Liver (tissue), 8 donors: ENCODE measurements at regions not wholly inside any gene's neighbourhood (a gene's known extent, or its start where the extent isn't known, plus 50 kb on each side); places are given as distances from the start of the nearest gene placed in this dataset.

Experiments used
- DNase-seq: peaks from one replicate; pipeline ENCODE4 v3.0.0-alpha.2; 2017; ENCODE audit warnings: low spot score
- H3K27ac ChIP-seq, 2 donors: one replicate each; pipeline ENCODE4 v1.7.0; 2013; ENCODE audit warnings: inconsistent platforms in 2 of 2, low read length in 2 of 2, control low read depth in 1 of 2, low read depth in 1 of 2, mild to moderate bottlenecking in 1 of 2
- H3K27me3 ChIP-seq, 4 donors: one replicate each; pipeline versions ENCODE4 v1.6.1 to v1.7.0; 2013; ENCODE audit warnings: low read length in 3 of 4, inconsistent platforms in 1 of 4, mild to moderate bottlenecking in 1 of 4, moderate library complexity in 1 of 4; ENCODE audit not compliant: control insufficient read depth in 4 of 4, insufficient read depth in 4 of 4
- H3K36me3 ChIP-seq, 4 donors: one replicate each; pipeline versions ENCODE4 v1.6.1 to v1.7.0; 2013; ENCODE audit warnings: low read length in 3 of 4, mild to moderate bottlenecking in 3 of 4, low read depth in 1 of 4, moderate library complexity in 1 of 4; ENCODE audit not compliant: control insufficient read depth in 4 of 4, insufficient read depth in 3 of 4
- H3K4me1 ChIP-seq, 4 donors: one replicate each; pipeline versions ENCODE4 v1.6.1 to v1.7.0; 2013; ENCODE audit warnings: low read length in 3 of 4, mild to moderate bottlenecking in 3 of 4, moderate library complexity in 1 of 4; ENCODE audit not compliant: control insufficient read depth in 4 of 4, insufficient read depth in 4 of 4
- H3K4me3 ChIP-seq, 3 donors: one replicate each; pipeline versions ENCODE4 v1.6.1 to v1.7.0; 2013; ENCODE audit warnings: low read length in 3 of 3, control low read depth in 1 of 3, low read depth in 1 of 3, mild to moderate bottlenecking in 1 of 3
- H3K9ac ChIP-seq, 2 donors: one replicate each; pipeline ENCODE4 v1.7.0; 2013; ENCODE audit warnings: low read length in 2 of 2, mild to moderate bottlenecking in 2 of 2, moderate library complexity in 2 of 2, control low read depth in 1 of 2, low read depth in 1 of 2
- H3K9me3 ChIP-seq, 4 donors: one replicate each; pipeline versions ENCODE4 v1.6.1 to v1.7.0; 2013; ENCODE audit warnings: low read length in 3 of 4; ENCODE audit not compliant: control insufficient read depth in 4 of 4
- ATF3 ChIP-seq: IDR thresholded peaks from 2 replicates; pipeline ENCODE4 v1.6.1; 2016; ENCODE audit warnings: antibody characterized with exemption
- FOXA1 ChIP-seq: IDR thresholded peaks from 2 replicates; pipeline ENCODE4 v1.6.1; 2016; ENCODE audit warnings: antibody characterized with exemption
- FOXA2 ChIP-seq: IDR thresholded peaks from 2 replicates; pipeline ENCODE4 v1.6.1; 2016; ENCODE audit warnings: antibody characterized with exemption
- GABPA ChIP-seq, 2 donors: IDR thresholded peaks in 1 of 2; conservative IDR thresholded peaks in 1 of 2; 2 replicates each; pipeline ENCODE4 v1.6.1; 2016; ENCODE audit warnings: antibody characterized with exemption in 2 of 2, mild to moderate bottlenecking in 1 of 2, moderate library complexity in 1 of 2
- HNF4A ChIP-seq, 2 donors: conservative IDR thresholded peaks; 2 replicates each; pipeline ENCODE4 v1.6.1; 2016; ENCODE audit warnings: antibody characterized with exemption in 2 of 2, mild to moderate bottlenecking in 2 of 2
- HNF4G ChIP-seq: IDR thresholded peaks from 2 replicates; pipeline ENCODE4 v1.6.1; 2016; ENCODE audit warnings: antibody characterized with exemption
- RAD21 ChIP-seq, 2 donors: IDR thresholded peaks; 2 replicates each; pipeline ENCODE4 v1.6.1; 2016; ENCODE audit warnings: antibody characterized with exemption in 2 of 2, mild to moderate bottlenecking in 2 of 2
- RXRA ChIP-seq, 2 donors: IDR thresholded peaks; 2 replicates each; pipeline ENCODE4 v1.6.1; 2017 to 2018; ENCODE audit warnings: antibody characterized with exemption in 2 of 2, mild to moderate bottlenecking in 1 of 2
- SP1 ChIP-seq: IDR thresholded peaks from 2 replicates; pipeline ENCODE4 v1.6.1; 2018; ENCODE audit warnings: antibody characterized with exemption, mild to moderate bottlenecking
- YY1 ChIP-seq: IDR thresholded peaks from 2 replicates; pipeline ENCODE4 v1.6.1; 2016; ENCODE audit warnings: antibody characterized with exemption, mild to moderate bottlenecking
- WGBS: extraction: QIAGEN DNeasy Blood & Tissue Kit; methylation state at CpG from one replicate; pipeline ENCODE4 v1.1.7; 2013; 5-methylcytosine and 5-hydroxymethylcytosine counted together
- TF ChIP-seq, protein P1 (sequence below): IDR thresholded peaks from 2 replicates; pipeline ENCODE4 v1.6.1; 2016; ENCODE audit warnings: antibody characterized with exemption, mild to moderate bottlenecking
- TF ChIP-seq, protein P2 (sequence below): IDR thresholded peaks from 2 replicates; pipeline ENCODE4 v1.6.1; 2016; ENCODE audit warnings: antibody characterized with exemption
- TF ChIP-seq, protein P3 (sequence below): fragments of 150-350 bp; IDR thresholded peaks from 2 replicates; pipeline ENCODE4 v1.5.1; 2017; ENCODE audit warnings: improper control_type of control experiment, low read depth, low read length; ENCODE audit not compliant: missing input control
- donor health status: healthy.
- donor health status: healthy.
- donor health status: healthy.
- donor health status: healthy.
- donor health status: healthy.

DNA sequence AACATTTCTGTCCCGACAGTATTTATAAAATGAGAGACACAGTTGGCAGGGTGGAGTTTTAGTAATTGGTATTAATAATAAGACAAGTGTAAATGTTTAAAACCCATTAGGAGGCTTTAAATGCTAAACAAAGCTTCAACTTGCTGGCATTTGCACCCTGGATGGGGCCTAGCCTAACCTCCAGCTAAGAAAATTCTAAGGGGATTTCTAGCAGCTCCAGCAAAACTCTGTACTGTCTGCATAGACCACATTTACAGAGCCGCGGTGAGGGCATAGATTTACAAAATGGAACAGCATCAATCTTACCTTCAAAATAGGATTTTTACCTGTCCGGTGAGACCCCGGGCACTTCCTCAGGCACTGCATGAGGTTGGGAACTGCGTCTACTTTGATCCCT, 113.9 kb upstream of the ANO1 start (continued):
- TF ChIP-seq, protein P1, sequence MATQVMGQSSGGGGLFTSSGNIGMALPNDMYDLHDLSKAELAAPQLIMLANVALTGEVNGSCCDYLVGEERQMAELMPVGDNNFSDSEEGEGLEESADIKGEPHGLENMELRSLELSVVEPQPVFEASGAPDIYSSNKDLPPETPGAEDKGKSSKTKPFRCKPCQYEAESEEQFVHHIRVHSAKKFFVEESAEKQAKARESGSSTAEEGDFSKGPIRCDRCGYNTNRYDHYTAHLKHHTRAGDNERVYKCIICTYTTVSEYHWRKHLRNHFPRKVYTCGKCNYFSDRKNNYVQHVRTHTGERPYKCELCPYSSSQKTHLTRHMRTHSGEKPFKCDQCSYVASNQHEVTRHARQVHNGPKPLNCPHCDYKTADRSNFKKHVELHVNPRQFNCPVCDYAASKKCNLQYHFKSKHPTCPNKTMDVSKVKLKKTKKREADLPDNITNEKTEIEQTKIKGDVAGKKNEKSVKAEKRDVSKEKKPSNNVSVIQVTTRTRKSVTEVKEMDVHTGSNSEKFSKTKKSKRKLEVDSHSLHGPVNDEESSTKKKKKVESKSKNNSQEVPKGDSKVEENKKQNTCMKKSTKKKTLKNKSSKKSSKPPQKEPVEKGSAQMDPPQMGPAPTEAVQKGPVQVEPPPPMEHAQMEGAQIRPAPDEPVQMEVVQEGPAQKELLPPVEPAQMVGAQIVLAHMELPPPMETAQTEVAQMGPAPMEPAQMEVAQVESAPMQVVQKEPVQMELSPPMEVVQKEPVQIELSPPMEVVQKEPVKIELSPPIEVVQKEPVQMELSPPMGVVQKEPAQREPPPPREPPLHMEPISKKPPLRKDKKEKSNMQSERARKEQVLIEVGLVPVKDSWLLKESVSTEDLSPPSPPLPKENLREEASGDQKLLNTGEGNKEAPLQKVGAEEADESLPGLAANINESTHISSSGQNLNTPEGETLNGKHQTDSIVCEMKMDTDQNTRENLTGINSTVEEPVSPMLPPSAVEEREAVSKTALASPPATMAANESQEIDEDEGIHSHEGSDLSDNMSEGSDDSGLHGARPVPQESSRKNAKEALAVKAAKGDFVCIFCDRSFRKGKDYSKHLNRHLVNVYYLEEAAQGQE: no peak
- no peak for TF ChIP-seq RXRA (IDR thresholded peaks at IDR 0.05)
- TF ChIP-seq FOXA1: no peak

DNA sequence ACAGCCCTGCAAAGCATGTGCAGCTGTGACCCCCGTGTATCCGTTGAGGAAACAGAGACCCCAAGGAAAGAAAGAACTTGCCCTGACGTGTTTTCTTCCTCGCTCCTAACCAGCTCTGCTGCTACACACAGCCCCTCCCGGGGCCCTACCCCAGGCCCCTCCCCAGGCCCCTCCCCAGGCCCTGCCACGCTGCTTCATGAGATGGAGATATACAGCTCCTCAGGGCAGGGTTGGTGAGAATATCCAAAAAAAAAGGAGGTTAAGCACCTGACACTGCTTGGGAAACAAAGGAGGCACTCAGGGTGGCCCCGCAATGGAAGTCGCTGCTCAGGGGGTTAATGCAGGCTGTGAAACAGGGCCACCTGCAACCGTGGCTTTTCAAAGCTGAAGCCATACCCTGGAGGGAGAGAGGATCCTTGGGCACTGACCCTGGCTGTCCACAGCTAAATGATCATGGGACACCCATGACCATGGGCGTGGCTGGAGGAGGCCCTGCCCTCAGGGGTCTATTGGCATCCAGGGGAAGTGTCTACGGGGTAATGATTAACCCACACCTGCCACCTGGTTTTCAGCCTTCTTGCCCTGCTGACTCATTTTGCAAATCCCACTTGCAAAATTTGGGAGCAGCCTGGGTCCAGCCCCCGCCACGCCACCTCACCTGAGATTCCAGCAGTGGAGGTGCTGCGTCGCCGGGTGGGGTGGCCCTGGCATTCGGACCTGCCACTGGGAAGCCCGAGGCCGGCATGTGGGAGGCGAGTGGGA, 112.1 kb upstream of the ANO1 start:
- Histone ChIP-seq H3K27ac (no peak overlapping the region), H3K4me3 (peak overlapping the region in 1 of 3 donors; percentile 8), H3K36me3 (no peaks in the 10 kb centered on the region), H3K4me1 (peaks cover 10 to 41% (median 31%) of the 10 kb centered on the region in 4 donors), H3K9ac (no peak overlapping the region), H3K27me3 (no peaks in the 10 kb centered on the region), H3K9me3 (no peaks in the 10 kb centered on the region)
- WGBS: 78% methylated on average over 20 of the region's 20 CpGs
- TF ChIP-seq RXRA (IDR thresholded peaks at IDR 0.05) (peak in 1 of 2 donors; percentile 24), GABPA (IDR thresholded peaks at IDR 0.05 in 1 of 2, conservative IDR thresholded peaks at IDR 0.05 in 1 of 2) (no peak)
- TF ChIP-seq, protein P1: no peak
- no peak for DNase-seq

- Histone ChIP-seq H3K4me3 (peak overlapping the region in 1 of 3 donors; percentile 8), H3K27me3 (no peaks in the 10 kb centered on the region), H3K9me3 (no peaks in the 10 kb centered on the region), H3K36me3 (no peaks in the 10 kb centered on the region), H3K4me1 (peaks cover 12 to 45% (median 35%) of the 10 kb centered on the region in 4 donors), H3K27ac (no peak overlapping the region), H3K9ac (no peak overlapping the region)
- no peak for DNase-seq
- 84% methylated on average over 4 of the region's 4 CpGs for WGBS
- TF ChIP-seq GABPA (IDR thresholded peaks at IDR 0.05 in 1 of 2, conservative IDR thresholded peaks at IDR 0.05 in 1 of 2) (no peak), HNF4A (conservative IDR thresholded peaks at IDR 0.05) (no peak), HNF4G (no peak), RXRA (IDR thresholded peaks at IDR 0.05) (no peak), ATF3 (no peak), FOXA2 (no peak), YY1 (no peak), SP1 (no peak), RAD21 (IDR thresholded peaks at IDR 0.05) (no peak)
- TF ChIP-seq, protein P2, sequence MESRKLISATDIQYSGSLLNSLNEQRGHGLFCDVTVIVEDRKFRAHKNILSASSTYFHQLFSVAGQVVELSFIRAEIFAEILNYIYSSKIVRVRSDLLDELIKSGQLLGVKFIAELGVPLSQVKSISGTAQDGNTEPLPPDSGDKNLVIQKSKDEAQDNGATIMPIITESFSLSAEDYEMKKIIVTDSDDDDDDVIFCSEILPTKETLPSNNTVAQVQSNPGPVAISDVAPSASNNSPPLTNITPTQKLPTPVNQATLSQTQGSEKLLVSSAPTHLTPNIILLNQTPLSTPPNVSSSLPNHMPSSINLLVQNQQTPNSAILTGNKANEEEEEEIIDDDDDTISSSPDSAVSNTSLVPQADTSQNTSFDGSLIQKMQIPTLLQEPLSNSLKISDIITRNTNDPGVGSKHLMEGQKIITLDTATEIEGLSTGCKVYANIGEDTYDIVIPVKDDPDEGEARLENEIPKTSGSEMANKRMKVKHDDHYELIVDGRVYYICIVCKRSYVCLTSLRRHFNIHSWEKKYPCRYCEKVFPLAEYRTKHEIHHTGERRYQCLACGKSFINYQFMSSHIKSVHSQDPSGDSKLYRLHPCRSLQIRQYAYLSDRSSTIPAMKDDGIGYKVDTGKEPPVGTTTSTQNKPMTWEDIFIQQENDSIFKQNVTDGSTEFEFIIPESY: no peak
- TF ChIP-seq, protein P1: no peak
- TF ChIP-seq, protein P3, sequence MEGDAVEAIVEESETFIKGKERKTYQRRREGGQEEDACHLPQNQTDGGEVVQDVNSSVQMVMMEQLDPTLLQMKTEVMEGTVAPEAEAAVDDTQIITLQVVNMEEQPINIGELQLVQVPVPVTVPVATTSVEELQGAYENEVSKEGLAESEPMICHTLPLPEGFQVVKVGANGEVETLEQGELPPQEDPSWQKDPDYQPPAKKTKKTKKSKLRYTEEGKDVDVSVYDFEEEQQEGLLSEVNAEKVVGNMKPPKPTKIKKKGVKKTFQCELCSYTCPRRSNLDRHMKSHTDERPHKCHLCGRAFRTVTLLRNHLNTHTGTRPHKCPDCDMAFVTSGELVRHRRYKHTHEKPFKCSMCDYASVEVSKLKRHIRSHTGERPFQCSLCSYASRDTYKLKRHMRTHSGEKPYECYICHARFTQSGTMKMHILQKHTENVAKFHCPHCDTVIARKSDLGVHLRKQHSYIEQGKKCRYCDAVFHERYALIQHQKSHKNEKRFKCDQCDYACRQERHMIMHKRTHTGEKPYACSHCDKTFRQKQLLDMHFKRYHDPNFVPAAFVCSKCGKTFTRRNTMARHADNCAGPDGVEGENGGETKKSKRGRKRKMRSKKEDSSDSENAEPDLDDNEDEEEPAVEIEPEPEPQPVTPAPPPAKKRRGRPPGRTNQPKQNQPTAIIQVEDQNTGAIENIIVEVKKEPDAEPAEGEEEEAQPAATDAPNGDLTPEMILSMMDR: no peak
Observed at GRCh38 chr11:69966583-69966835, 111.6 kb upstream of the ANO1 start.
